Stomach (tissue), 8 donors: ENCODE measurements at regions not wholly inside any gene's neighbourhood (a gene's known extent, or its start where the extent isn't known, plus 50 kb on each side); places are given as distances from the start of the nearest gene placed in this dataset.

Experiments
- DNase-seq, 2 donors: peaks; one replicate each; pipeline versions ENCODE4 v3.0.0 to v3.0.0-alpha.2; 2013 to 2019
- H3K27ac ChIP-seq, 5 donors: fragments of 200-600 bp in 4 of 5; sonication (generic) in 4 of 5; one replicate each; pipeline ENCODE4 v1.5.1; 2013 to 2019; ENCODE audit warnings: mild to moderate bottlenecking in 1 of 5, moderate library complexity in 1 of 5
- H3K27me3 ChIP-seq, 3 donors: fragments of 200-600 bp; sonication (generic); one replicate each; pipeline ENCODE4 v1.5.1; 2017 to 2019; ENCODE audit warnings: mixed run types in 1 of 3
- H3K36me3 ChIP-seq, 4 donors: fragments of 200-600 bp; sonication (generic); 1 replicate in 3 of 4; 2 replicates in 1 of 4; pipeline ENCODE4 v1.5.1; 2016 to 2019
- H3K4me1 ChIP-seq, 4 donors: fragments of 200-600 bp; sonication (generic); one replicate each; pipeline ENCODE4 v1.5.1; 2016 to 2019
- H3K4me3 ChIP-seq, 4 donors: fragments of 200-600 bp; sonication (generic) in 3 of 4; one replicate each; pipeline ENCODE4 v1.5.1; 2016 to 2019; ENCODE audit warnings: mild to moderate bottlenecking in 1 of 4
- H3K9me3 ChIP-seq, 4 donors: fragments of 200-600 bp; sonication (generic); one replicate each; pipeline ENCODE4 v1.5.1; 2016 to 2019
- CTCF ChIP-seq, 7 experiments: fragments of 450-650 bp in 4 of 7; fragments of 200-600 bp in 3 of 7; sonication (generic) in 3 of 7; IDR thresholded peaks; one replicate each; pipeline ENCODE4 v1.5.1; 2016 to 2019; ENCODE audit warnings: antibody characterized with exemption in 7 of 7, control low read depth in 2 of 7, mild to moderate bottlenecking in 1 of 7
- EP300 ChIP-seq: sonication (generic); formaldehyde crosslinking; IDR thresholded peaks from one replicate; pipeline ENCODE4 v1.6.1; 2017; ENCODE audit warnings: antibody characterized with exemption
- POLR2A ChIP-seq, 4 donors: fragments of 450-650 bp; IDR thresholded peaks; one replicate each; pipeline ENCODE4 v1.6.1; 2016; ENCODE audit warnings: antibody characterized with exemption in 4 of 4, control low read depth in 2 of 4, mild to moderate bottlenecking in 1 of 4, moderate library complexity in 1 of 4
- POLR2AphosphoS5 ChIP-seq, 3 donors: sonication (generic); formaldehyde crosslinking; IDR thresholded peaks; one replicate each; pipeline ENCODE4 v1.6.1; 2016; ENCODE audit warnings: antibody characterized with exemption in 3 of 3
- WGBS, 5 donors: extraction: QIAGEN DNeasy Blood & Tissue Kit in 3 of 5; methylation state at CpG; one replicate each; pipeline versions ENCODE4 v1.1.5 to v1.1.7; 2013 to 2018; 5-methylcytosine and 5-hydroxymethylcytosine counted together
- intact Hi-C: fragments of 100-400 bp; cut with DNase I; formaldehyde crosslinking; loops from one replicate; pipeline ENCODE4 v1.15.1; 2023; ENCODE audit warnings: low total_unique reads
- donor health status: healthy with polysubstance abuse.
- donor health status: Bipolar disorder and iron deficiency.
- donor health status: healthy.

DNA sequence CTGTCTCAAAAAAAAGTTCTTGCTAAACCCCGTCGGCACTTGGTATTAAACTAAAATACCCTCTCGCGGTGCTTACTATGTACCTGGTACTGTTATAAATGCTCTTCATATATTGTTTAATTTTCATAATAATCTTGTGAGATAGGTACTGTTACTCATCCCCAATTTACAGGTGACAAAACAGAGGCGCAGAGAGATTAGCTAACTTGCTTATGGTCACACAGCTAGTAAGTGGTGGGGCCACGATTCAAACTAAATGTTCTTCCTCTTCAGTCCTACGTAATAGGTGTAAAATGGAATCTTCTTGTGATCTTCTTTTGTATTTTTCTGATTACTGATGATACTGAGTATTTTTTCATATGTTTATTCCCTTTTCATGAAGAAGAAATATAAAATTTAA lies 51.3 kb downstream of the TET3 start:
- 91 to 98% (median 93%) methylated on average over 7 of the region's 7 CpGs for WGBS, 5 donors
- Histone ChIP-seq H3K36me3 (no peaks in the 10 kb centered on the region), H3K27me3 (no peaks in the 10 kb centered on the region), H3K4me3 (no peak overlapping the region), H3K27ac (no peak overlapping the region), H3K9me3 (no peaks in the 10 kb centered on the region), H3K4me1 (peaks cover 24 to 72% (median 55%) of the 10 kb centered on the region in 4 donors)
- TF ChIP-seq POLR2A (IDR thresholded peaks at IDR 0.05) (no peak), CTCF (IDR thresholded peaks at IDR 0.05) (no peak), POLR2AphosphoS5 (IDR thresholded peaks at IDR 0.05) (no peak), EP300 (no peak)
- no peak for DNase-seq
- intact Hi-C loops = no loop called here

- 76 to 82% (median 78%) methylated on average over 4 of the region's 4 CpGs for WGBS, 5 donors
- DNase-seq = no peak
- peak overlapping the region in 1 of 5 donors; percentile 33 for H3K27ac ChIP-seq
Observed at GRCh38 chr2:74036450-74037195, 51.9 kb downstream of the TET3 start.

GRCh38 chr2:74037379-74037860 lies 52.7 kb downstream of the TET3 start:
- peaks cover 17 to 62% (median 44%) of the 10 kb centered on the region in 4 donors for H3K4me1 ChIP-seq
- 60 to 90% (median 64%) methylated on average over 1 of the region's 1 CpG for WGBS, 5 donors

More at GRCh38 chr2:74036450-74037195, 51.9 kb downstream of the TET3 start:
- intact Hi-C loops = no loop called here
- H3K4me1 ChIP-seq = peaks cover 24 to 70% (median 49%) of the 10 kb centered on the region in 4 donors
- no peak for TF ChIP-seq POLR2AphosphoS5 (IDR thresholded peaks at IDR 0.05)
- no peak for TF ChIP-seq CTCF (IDR thresholded peaks at IDR 0.05)
- no peak for TF ChIP-seq POLR2A (IDR thresholded peaks at IDR 0.05)
- TF ChIP-seq EP300 = no peak
- no peak overlapping the region for H3K4me3 ChIP-seq
- H3K9me3 ChIP-seq = no peaks in the 10 kb centered on the region
- H3K27me3 ChIP-seq = no peaks in the 10 kb centered on the region
- H3K36me3 ChIP-seq = no peaks in the 10 kb centered on the region

GRCh38 chr2:74039611-74040010 lies 54.9 kb downstream of the TET3 start:
- Histone ChIP-seq H3K4me3 (no peak overlapping the region), H3K9me3 (no peaks in the 10 kb centered on the region), H3K27ac (no peak overlapping the region), H3K4me1 (peaks cover 17 to 59% (median 37%) of the 10 kb centered on the region in 4 donors), H3K36me3 (no peaks in the 10 kb centered on the region), H3K27me3 (no peaks in the 10 kb centered on the region)
- 76 to 100% (median 90%) methylated on average over 2 of the region's 2 CpGs for WGBS, 5 donors
- intact Hi-C loops = no loop called here
- TF ChIP-seq EP300 = no peak
- no peak for DNase-seq

More at GRCh38 chr2:74037379-74037860, 52.7 kb downstream of the TET3 start:
- Histone ChIP-seq H3K36me3 (no peaks in the 10 kb centered on the region), H3K27ac (peak overlapping the region in 2 of 5 donors; percentile 33 to 40), H3K4me3 (no peak overlapping the region), H3K9me3 (no peaks in the 10 kb centered on the region), H3K27me3 (no peaks in the 10 kb centered on the region)
- intact Hi-C loops = no loop called here
- peak in 1 of 2 donors; percentile 33 for DNase-seq
- no peak for TF ChIP-seq POLR2A (IDR thresholded peaks at IDR 0.05)
- TF ChIP-seq CTCF (IDR thresholded peaks at IDR 0.05) = no peak
- TF ChIP-seq EP300 = no peak
- no peak for TF ChIP-seq POLR2AphosphoS5 (IDR thresholded peaks at IDR 0.05)

GRCh38 chr2:74041182-74041581 lies 56.5 kb downstream of the TET3 start:
- peaks cover 17 to 49% (median 33%) of the 10 kb centered on the region in 4 donors for H3K4me1 ChIP-seq
- H3K27ac ChIP-seq = no peak overlapping the region
- DNase-seq = no peak
- peaks cover 0 to 3% (median 1%) of the 10 kb centered on the region in 4 donors for H3K36me3 ChIP-seq
- no peaks in the 10 kb centered on the region for H3K27me3 ChIP-seq
- 83 to 92% (median 91%) methylated on average over 3 of the region's 3 CpGs for WGBS, 5 donors
- intact Hi-C loops = no loop called here
- H3K4me3 ChIP-seq = no peak overlapping the region
- H3K9me3 ChIP-seq = no peaks in the 10 kb centered on the region
- no peak for TF ChIP-seq EP300
- no peak for TF ChIP-seq CTCF (IDR thresholded peaks at IDR 0.05)
- TF ChIP-seq POLR2A (IDR thresholded peaks at IDR 0.05) = no peak
- no peak for TF ChIP-seq POLR2AphosphoS5 (IDR thresholded peaks at IDR 0.05)
